GM10248 (cell line): ENCODE measurements at regions not wholly inside any gene's neighbourhood (a gene's known extent, or its start where the extent isn't known, plus 50 kb on each side); places are given as distances from the start of the nearest gene placed in this dataset.

Source experiments
- CTCF ChIA-PET: fragments of 300-600 bp; sonication (Branson Sonifier 250); formaldehyde crosslinking; extraction: SDS; loops from one replicate; lab custom pipeline; 2021; ENCODE audit warnings: antibody characterized with exemption; lab: Yijun Ruan, JAX
- POLR2A ChIA-PET: fragments of 350-650 bp; sonication (Branson Sonifier 250); formaldehyde crosslinking; extraction: SDS; loops from one replicate; lab custom pipeline; 2020; ENCODE audit warnings: antibody characterized with exemption; lab: Yijun Ruan, JAX
- DNase-seq: peaks from one replicate; pipeline ENCODE4 v3.0.0; 2012; ENCODE audit errors: extremely low spot score
- TF ChIP-seq, protein P1 (sequence below): IDR thresholded peaks from 2 replicates; pipeline ENCODE4 v1.5.1; 2012; ENCODE audit warnings: mild to moderate bottlenecking, low read depth; ENCODE audit errors: extremely low read depth, missing control alignments, control extremely low read depth

GRCh38 chr4:81712714-81713113 is 241.0 kb upstream of the RASGEF1B start:
- CTCF ChIA-PET: no interaction called here
- DNase-seq: no peak
- POLR2A ChIA-PET: no interaction called here
- TF ChIP-seq, protein P1, sequence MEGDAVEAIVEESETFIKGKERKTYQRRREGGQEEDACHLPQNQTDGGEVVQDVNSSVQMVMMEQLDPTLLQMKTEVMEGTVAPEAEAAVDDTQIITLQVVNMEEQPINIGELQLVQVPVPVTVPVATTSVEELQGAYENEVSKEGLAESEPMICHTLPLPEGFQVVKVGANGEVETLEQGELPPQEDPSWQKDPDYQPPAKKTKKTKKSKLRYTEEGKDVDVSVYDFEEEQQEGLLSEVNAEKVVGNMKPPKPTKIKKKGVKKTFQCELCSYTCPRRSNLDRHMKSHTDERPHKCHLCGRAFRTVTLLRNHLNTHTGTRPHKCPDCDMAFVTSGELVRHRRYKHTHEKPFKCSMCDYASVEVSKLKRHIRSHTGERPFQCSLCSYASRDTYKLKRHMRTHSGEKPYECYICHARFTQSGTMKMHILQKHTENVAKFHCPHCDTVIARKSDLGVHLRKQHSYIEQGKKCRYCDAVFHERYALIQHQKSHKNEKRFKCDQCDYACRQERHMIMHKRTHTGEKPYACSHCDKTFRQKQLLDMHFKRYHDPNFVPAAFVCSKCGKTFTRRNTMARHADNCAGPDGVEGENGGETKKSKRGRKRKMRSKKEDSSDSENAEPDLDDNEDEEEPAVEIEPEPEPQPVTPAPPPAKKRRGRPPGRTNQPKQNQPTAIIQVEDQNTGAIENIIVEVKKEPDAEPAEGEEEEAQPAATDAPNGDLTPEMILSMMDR: no peak

- DNase-seq: no peak
- POLR2A ChIA-PET: no interaction called here
- TF ChIP-seq, protein P1: no peak
- CTCF ChIA-PET: interaction anchor here (1.3 to 1.6 kb wide), 3 partner anchors 13 to 20 kb away, joined by 3 to 4 read pairs (median 4); no protein-coding TSS in a partner anchor
These were observed 232.8 kb upstream of the RASGEF1B start for GRCh38 chr4:81704461-81704860.

DNA sequence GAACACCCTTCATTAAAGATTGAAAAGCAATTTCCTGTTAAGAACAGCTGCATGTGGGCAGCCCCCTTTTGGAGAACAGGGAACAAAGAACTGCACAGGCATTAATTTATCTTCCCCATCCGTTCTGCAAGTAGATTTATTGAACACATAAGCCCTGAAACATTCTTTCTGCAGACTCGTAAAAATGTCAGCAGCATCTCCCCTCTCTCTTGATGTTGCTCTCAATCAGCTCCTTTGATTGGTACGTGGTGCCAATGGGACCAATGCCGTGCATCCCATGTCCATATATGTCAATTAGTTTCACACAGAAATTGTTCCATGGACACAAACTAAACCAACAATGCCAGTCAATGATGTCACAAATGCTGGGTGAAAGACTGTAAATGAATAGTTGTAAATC is 228.5 kb upstream of the RASGEF1B start:
- no peak for DNase-seq
- TF ChIP-seq, protein P1: no peak
- POLR2A ChIA-PET: no interaction called here
- CTCF ChIA-PET: interaction anchor here (1.1 kb wide), 1 partner anchor 11 kb away, joined by 3 read pairs; no protein-coding TSS in a partner anchor

DNA sequence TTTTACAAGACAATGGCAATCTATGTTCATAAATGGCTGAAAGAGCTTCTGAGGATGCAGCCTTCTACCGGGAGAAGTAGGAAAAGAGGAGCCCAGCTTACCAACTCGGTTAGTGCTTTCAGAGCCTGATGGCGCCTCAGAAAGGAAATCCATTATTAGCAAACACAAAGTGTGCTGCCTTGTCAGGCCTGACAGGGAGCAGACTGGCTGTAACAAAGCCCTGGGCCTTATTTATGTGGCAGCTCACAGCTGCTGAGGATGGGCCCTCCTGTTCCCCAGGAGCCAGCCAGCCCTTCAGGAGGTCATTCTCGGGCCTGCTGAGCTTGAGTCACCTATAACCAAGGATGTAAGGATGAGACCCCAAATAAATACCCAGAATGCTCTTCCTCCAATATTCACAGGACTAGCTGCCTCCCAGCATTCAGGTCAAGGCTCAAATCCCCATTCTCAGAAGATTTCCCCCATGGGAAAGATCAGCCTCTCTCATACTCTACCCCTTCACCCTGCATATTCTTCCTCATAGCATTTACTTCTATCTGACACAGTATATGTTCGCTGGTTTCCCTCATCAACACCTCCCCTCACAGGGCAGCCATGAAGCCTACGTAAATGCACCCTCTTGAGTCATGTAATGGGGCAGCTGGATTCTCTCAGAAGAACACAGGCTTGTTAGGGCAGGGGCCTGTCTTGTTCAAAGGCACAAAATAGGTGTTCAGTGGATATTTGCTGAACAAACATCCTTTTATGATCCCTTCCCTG is 227.0 kb upstream of the RASGEF1B start:
- ChIA-PET POLR2A (no interaction called here), CTCF (interaction anchor here (1.6 to 2.1 kb wide), 3 partner anchors 9 to 37 kb away, joined by 3 to 12 read pairs (median 6); no protein-coding TSS in a partner anchor)
- TF ChIP-seq, protein P1: no peak
- no peak for DNase-seq

DNA sequence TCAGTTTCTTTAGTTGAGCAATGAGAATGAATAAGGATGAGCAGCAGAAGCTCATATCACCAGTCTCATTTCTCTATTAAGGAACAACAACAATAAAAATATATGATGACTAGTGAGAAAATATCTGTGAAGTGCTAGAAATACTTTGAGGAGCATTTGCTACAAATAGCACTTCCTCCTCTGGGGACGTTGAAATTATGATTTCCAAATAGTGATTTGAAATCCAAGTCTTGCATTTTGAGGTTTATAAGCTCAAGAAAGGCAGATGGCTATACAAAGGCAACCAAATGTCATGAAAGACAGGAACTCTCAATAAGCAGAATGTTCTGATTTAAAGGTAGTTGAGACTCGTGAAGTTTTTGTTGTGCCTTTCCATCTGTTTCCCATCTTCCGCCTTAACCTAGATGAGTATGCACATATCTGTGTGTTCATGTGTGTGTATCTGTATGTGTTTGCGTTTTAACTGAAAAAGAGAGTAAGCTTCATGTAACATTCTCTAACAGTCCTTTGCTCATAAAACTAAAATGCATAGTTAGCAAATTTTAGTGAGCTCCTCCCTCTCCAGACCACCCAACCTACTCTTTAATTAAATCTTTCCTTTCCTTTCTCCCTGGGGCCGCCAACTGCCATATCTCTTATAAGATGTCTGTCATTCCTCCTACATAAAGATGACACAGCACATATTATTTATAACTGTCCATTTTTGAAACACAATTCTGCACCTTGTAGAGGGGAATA is 222.6 kb upstream of the RASGEF1B start:
- CTCF ChIA-PET: interaction anchor here (1.0 to 1.3 kb wide), 4 partner anchors 11 to 53 kb away, joined by 3 to 4 read pairs (median 3); no protein-coding TSS in a partner anchor
- DNase-seq: no peak
- POLR2A ChIA-PET: no interaction called here
- TF ChIP-seq, protein P1: no peak

GRCh38 chr4:81690871-81691270 is 219.2 kb upstream of the RASGEF1B start:
- ChIA-PET CTCF (no interaction called here), POLR2A (no interaction called here)
- DNase-seq: no peak
- TF ChIP-seq, protein P1: no peak
